Amniotic epithelial cell (primary cell): ENCODE measurements at regions not wholly inside any gene's neighbourhood (a gene's known extent, or its start where the extent isn't known, plus 50 kb on each side); places are given as distances from the start of the nearest gene placed in this dataset.
"Not testable (repeated sequence)": the region's sequence is repeated elsewhere in the genome, so short reads cannot be mapped to it uniquely, and the experiment has no call there.

ENCODE experiments used
- DNase-seq: peaks from one replicate; pipeline ENCODE4 v3.0.0-alpha.2; 2010; ENCODE audit warnings: low read depth

DNA sequence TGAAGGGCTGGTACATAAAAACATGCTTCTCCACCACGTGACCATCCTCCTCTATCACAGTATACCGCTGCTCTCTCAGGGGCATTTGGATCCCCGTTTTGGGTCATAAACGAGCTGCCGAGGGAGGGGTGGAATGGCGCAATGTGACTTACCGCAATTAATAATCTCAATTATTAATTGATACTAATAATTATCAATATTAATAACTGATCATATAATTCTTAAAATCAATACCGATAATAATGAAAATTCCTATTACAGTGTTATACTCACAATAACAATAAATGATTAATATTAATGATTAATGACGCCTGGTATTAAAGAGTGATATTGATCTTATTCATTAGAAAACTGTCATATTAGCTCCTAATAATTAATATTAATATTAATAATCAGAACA, 56.1 kb upstream of the FRG2C start:
- DNase-seq = not testable (repeated sequence)

DNA sequence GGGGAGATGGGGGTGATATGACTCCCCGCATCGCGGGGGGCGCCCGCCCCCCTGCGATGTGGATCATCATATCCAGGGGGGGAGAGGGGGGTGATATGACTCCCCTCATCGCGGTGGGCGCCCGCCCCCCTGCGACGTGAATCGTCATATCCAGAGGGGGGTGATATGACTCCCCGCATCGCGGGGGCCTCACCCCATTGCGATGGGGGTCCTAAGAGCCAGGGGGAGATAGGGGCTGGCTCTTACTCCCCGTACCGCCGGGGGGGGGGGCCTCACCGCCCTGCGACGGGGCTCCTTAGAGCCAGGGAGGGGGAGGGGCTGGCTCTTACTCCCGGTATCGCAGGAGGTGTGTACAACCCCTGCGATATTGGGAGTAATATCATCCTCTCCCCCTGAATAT, 54.5 kb upstream of the FRG2C start:
- not testable (repeated sequence) for DNase-seq

DNA sequence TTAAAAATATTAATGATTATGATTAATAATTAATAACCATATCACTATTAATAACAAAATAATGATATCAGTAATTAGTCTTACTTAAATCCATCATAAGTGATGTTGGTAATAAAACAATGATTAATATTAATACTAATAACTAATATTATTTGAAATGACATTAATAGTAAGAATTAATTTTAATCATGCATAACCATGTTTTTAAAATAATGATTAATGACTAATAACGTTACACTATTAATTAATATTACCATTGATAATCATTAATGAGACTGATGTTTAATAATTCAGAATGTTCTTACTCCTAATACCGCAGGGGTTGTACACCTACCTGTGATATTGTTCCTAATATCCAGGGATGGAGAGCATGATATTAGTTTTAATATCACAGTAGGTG, 53.4 kb upstream of the FRG2C start:
- DNase-seq = no peak

DNA sequence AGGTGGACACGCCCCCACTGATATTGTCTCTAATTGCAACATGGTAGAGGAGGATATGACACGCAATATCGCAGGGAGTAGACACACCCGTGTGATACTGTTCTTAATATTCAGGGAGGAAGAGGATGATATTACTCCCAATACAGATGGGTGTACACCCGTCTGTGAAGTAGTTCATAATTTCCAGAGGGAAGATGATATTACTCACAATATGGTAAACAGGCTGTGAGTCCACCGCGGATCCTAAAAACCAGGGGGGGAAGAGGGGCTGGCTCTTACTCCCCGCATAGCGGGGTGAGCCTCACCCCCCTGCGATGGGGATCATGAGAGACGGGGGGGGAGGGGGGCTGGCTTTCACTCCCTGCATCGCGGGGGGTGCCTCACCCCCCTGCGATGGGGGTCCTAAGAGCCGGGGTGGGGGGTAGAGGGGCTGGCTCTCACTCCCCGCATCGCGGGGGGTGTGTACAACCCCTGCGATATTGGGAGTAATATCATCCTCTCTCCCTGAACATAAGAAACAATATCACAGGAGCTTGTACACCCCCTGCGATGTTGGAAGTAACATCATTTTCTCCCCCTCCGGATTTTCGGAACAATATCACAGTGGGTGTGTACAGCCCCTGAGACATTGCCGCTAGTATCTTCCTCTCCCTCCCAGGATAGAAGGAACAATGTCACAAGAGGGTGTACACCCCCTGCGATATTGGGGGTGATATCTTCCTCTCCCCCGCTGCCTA, 52.2 kb upstream of the FRG2C start:
- DNase-seq = not testable (repeated sequence)
